HCT116 (cell line): ENCODE measurements at regions not wholly inside any gene's neighbourhood (a gene's known extent, or its start where the extent isn't known, plus 50 kb on each side); places are given as distances from the start of the nearest gene placed in this dataset.

Experiments
- EGR1 ChIP-seq: IDR thresholded peaks from 2 replicates; pipeline ENCODE4 v1.6.1; 2012; ENCODE audit warnings: low read depth
- EZH2phosphoT487 ChIP-seq: fragments of 200-600 bp; IDR thresholded peaks from 2 replicates; pipeline ENCODE4 v1.6.1; 2018; ENCODE audit warnings: antibody characterized with exemption, borderline replicate concordance
- POLR2AphosphoS5 ChIP-seq: IDR thresholded peaks from 2 replicates; pipeline ENCODE4 v1.6.1; 2011; ENCODE audit warnings: mild to moderate bottlenecking, low read depth, low read length, moderate library complexity
- SRF ChIP-seq: IDR thresholded peaks from 2 replicates; pipeline ENCODE4 v1.6.1; 2012; ENCODE audit warnings: low read depth
- ZNF274 ChIP-seq: fragments of 200-500 bp; sonication (Bioruptor generic); IDR thresholded peaks from 2 replicates; pipeline ENCODE4 v1.6.1; 2014; ENCODE audit warnings: mild to moderate bottlenecking, low read depth, low read length, inconsistent platforms
- TF ChIP-seq, protein P1 (sequence below), 3 experiments: fragments of 200-600 bp in 1 of 3; sonication (generic) in 1 of 3; IDR thresholded peaks in 2 of 3; conservative IDR thresholded peaks in 1 of 3; 2 replicates each; pipeline ENCODE4 v1.5.1; 2012 to 2017; ENCODE audit warnings: low read depth in 2 of 3, low read length in 2 of 3, antibody characterized with exemption in 1 of 3, borderline replicate concordance in 1 of 3, control low read depth in 1 of 3, mild to moderate bottlenecking in 1 of 3, mixed read lengths in 1 of 3, mixed run types in 1 of 3, moderate library complexity in 1 of 3; ENCODE audit not compliant: insufficient read depth in 1 of 3

DNA sequence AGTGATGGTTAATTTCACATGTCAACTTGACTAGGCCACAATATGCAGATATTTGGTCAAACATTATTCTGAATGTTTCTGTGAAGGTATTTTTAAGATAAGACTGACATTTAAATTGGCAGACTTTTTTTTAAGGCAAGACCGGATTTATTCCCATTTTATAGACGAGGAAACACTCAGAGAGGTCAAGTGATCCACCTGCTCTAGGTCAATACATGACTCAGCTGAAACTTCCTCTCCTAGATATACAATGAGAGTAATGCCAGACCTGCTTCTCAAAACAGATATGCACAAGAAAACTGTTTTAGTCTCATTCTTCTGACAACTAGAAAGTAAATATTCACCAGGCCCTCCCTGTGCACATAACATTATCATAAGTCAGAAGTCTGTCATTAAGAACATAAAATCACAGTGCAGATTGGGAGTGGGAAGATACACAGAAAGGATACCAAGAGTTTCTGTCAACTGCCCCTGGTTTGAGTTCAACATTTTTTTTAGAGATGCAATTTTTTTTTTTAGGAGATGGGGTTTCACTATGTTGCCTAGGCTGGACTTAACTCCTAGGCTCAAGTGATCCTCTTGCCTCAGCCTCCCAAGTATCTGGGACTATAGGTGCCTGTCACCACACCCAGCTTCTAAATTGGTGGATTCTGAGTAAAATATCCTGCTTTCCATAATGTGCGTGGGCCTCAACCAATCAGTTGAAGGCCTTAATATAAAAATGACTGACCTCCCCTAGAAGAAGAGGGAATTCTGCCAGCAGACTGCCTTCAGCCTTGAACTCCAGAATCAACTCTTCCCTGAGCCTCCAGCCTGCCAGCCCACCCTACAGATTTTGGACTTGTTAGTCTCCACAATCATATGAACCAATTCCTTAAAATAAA is 121.4 kb downstream of the ZFAND4 start:
- TF ChIP-seq POLR2AphosphoS5 (no peak), SRF (no peak), EZH2phosphoT487 (no peak), EGR1 (no peak), ZNF274 (no peak)
- TF ChIP-seq, protein P1, sequence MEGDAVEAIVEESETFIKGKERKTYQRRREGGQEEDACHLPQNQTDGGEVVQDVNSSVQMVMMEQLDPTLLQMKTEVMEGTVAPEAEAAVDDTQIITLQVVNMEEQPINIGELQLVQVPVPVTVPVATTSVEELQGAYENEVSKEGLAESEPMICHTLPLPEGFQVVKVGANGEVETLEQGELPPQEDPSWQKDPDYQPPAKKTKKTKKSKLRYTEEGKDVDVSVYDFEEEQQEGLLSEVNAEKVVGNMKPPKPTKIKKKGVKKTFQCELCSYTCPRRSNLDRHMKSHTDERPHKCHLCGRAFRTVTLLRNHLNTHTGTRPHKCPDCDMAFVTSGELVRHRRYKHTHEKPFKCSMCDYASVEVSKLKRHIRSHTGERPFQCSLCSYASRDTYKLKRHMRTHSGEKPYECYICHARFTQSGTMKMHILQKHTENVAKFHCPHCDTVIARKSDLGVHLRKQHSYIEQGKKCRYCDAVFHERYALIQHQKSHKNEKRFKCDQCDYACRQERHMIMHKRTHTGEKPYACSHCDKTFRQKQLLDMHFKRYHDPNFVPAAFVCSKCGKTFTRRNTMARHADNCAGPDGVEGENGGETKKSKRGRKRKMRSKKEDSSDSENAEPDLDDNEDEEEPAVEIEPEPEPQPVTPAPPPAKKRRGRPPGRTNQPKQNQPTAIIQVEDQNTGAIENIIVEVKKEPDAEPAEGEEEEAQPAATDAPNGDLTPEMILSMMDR (IDR thresholded peaks at IDR 0.05 in 2 of 3, conservative IDR thresholded peaks at IDR 0.05 in 1 of 3; ENCODE audit: borderline replicate concordance in 1 of 3, insufficient read depth in 1 of 3, low read depth in 2 of 3, low read length in 2 of 3) = no peak
